ENCODE measurements at regions not wholly inside any gene's neighbourhood (a gene's known extent, or its start where the extent isn't known, plus 50 kb on each side); places are given as distances from the start of the nearest gene placed in this dataset.
A peak's percentile ranks its signal among the peaks of the same experiment; 100 is the strongest.
"Not testable (repeated sequence)": the region's sequence is repeated elsewhere in the genome, so short reads cannot be mapped to it uniquely, and the experiment has no call there.

DNA sequence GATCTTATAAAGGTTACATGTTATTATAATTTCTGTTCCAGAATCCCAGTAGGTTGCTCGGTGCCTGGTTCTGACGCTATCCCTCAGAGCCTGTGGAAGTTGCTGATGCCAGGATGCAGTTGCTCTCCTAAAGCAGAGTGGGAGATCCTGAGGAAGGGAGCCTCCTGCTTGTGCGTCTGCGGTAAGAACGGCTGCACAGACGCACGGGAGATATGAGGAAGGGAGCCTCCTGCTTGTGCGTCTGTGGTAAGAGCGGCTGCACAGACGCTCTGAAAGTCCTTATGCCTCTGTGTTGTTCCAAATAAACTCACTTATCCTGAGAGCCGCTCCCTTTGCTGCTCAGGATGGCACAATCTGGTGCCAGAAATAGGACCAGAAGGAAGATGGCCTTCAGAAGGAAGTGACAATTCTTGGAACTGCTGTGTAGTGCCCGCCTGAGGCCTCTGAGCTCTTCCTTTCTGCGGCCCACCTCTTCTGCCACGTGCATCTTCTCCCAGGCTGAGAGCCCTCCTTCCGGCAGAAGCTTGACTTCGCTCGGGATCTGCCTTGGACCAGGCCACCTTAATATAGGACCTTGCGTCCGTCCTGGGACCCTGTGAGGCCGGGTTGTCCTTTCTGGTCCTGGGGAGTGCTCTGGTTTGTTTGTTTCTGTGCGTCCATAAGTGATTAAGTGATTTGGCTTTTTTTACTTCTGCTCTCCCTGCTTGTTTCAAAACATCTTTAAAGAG lies 89.5 kb downstream of the RTP5 start:
- no peak for DNase-seq (ENCODE audit: low read depth)

GRCh38 chr2:241959751-241960269 lies 90.3 kb downstream of the RTP5 start:
- no peak for DNase-seq (ENCODE audit: low read depth)

DNA sequence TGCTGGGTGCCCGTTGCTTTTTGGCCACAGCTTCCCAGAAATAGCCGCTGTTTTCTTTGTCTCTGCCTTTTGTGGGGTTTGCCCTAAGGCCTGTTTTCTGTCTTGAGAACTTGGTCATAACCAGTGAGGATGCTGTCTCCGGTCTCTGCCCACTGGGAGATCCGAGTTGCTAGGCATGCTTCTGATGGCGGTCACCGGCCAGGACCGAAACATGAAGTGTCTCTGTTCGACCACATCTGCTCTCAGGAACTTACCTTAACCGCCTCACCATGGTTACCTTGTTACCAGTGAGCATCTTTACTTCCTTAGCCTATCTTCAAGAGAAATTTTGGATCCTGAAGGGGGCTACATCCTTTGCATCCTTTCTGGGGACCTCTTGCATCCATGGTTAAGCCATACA lies 91.9 kb downstream of the RTP5 start:
- DNase-seq (ENCODE audit: low read depth) = no peak

GRCh38 chr2:241964133-241964532 lies 94.6 kb downstream of the RTP5 start:
- DNase-seq (ENCODE audit: low read depth) = no peak

DNA sequence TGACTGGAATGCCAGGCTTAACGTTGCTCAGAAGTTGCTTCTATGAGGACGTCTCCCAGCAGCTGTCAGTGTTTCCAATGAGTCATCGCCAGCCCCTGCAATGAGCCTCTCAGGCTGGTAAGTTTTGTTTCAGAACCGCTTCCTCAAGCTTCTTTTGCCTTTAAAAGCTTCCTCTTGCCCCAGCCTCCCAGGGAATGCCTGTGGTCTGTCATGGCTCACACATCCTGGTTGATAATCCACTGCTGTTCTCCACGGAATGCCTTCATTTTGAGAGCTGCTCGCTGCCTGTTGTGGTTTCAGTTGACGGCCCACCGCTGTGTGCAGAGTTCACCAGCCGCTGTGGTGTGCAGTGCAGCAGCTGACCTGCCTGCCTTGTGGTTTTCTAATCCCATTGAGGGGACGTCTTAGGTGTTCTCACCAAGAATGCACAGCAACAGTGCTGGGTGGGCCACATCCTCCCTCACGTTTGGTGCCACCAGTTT lies 96.4 kb downstream of the RTP5 start:
- peak; percentile 89 for DNase-seq (ENCODE audit: low read depth)

- DNase-seq (ENCODE audit: low read depth) = no peak
These were observed 97.3 kb downstream of the RTP5 start for GRCh38 chr2:241966647-241967466.

DNA sequence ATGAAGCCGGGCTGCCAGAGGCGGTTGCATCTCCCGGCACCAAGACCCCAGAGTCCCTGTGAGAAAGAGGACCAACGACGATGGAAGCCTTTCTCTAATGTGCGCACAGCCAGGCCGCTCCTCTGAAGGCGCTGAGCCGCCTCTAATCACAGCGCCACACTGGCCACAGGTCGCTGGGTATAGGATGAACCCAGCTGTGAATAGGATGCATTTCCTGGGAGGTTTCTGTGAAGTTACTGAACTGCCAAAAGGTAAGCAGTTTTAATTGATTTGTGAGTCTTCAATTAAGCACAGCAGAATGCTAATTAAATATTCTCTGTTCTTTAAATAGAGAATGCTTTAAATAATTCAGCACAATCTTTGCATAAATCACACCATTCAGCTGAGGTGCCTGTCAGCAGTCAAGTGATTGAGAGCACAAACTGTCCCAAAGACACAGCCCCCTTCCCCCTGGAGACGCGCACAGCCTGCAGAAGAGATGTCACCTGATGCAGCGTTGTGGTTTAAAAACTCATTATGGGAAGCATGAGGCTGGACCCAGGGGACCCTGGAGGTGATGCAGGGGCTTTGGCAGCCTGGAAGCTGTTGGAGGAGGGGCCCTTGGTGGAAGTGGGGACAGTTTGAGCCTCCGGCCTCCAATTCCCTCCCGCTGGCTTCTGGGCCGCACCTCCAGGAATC lies 98.1 kb downstream of the RTP5 start:
- no peak for DNase-seq (ENCODE audit: low read depth)

- no peak for DNase-seq (ENCODE audit: low read depth)
These were observed 98.9 kb downstream of the RTP5 start for GRCh38 chr2:241968417-241968816.

DNA sequence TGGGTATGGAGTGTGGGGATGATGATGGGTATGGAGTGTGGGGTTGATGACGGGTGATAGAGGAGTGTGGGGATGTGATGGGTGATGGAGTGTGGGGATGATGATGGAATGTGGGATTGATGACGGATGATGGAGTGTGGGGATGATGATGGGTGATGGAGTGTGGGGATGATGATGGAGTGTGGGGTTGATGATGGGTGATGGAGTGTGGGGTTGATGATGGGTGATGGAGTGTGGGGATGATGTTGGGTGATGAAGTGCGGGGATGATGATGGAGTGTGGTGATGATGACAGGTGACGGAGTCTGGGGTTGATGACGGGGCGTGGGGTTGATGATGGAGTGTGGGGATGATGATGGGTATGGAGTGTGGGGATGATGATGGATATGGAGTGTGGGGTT lies 99.7 kb downstream of the RTP5 start:
- not testable (repeated sequence) for DNase-seq (ENCODE audit: low read depth)

DNA sequence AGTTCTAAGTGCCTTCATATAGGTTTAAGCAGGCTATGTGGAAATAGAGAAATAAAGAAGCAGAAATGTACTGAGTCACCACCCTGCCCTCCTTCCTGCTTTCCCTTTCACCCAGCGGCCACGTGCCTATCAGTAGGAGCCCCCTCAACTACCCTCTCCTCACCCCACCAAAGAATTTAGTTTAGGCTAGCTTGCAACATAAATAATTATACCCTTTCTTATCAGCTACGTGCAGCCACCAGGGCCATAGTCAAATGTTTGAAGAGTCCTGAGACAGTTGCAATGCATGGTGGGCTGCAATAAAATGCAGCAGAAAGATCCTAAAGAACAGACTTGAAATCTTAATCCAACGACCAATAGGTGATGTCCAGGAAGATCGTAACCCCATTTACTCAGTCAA lies 101.2 kb downstream of the RTP5 start:
- DNase-seq (ENCODE audit: low read depth) = no peak

DNA sequence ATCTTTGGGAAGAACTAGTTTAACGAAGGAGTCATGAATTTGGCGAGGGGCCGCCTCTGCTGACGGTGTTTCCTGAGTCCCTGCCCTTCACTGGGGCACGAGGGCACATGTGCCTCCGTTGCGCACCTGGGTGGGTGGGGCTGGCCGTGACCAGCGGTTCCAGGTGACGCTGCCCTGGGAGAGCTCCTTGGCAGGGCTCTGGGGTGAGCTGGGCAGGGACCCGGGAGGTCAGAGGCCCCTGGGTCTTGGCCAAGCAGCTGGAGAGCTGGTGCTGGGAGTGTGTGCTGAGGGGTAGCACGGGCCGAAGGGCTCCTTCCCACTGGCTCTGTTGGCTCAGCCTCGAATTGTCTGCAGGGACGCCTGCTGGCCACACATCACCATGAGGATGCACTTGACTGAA lies 104.6 kb downstream of the RTP5 start:
- no peak for DNase-seq (ENCODE audit: low read depth)

- DNase-seq (ENCODE audit: low read depth) = no peak
These were observed 105.5 kb downstream of the RTP5 start for GRCh38 chr2:241974851-241975592.

- no peak for DNase-seq (ENCODE audit: low read depth)
These were observed 106.2 kb downstream of the RTP5 start for GRCh38 chr2:241975593-241976284.

DNA sequence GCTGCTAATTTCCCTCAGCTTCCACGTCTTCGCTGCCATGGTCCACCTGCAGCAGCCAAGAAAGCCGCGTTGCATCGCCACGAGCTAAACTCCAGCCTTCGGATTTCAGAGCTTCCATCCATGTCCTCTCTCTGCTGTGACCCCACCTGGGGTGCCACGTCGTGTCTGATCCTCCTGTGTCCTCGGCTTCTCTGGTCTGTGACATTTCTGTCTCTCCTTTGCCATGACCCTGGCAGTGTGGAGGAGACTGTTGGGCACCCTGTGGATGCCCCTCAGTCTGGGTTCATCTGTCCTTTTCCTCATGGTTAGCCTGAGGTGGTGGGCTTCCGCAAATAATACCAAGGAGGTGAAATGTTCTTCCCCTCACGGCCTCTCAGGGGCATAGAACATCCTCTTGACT lies 106.8 kb downstream of the RTP5 start:
- no peak for DNase-seq (ENCODE audit: low read depth)

DNA sequence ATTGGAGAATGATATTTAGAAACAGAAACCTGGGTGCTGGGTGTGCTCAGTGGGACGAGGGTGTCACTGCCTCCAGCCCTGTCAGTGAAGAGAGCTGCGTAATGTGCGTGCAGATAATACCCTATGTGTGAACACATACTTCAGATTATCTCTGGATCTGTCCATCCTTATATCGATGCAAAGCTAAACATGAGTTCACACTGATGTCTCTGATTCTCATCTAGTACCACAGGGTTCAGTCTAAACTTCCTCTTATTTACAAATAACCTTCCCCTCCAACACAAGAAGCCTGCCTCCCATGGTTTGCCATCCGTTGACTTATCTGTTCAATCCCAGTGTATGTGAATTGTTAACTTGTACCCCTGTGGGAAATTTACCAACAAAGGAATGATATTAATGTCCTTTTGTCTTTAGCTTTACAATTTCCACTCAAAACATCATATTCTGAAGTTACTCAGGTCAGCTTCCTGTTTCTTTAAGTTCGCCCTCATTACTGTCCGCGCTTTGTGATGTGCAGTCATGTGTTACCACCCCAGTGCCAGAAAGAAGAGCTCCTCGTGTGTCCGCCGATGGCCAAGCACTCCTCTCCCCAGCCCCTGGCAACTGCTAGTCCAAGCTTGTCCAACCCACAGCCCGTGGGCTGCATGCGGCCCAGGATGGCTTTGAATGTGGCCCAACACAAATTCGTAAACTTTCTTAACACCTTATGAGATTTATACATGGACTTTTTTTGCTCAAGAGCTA lies 108.2 kb downstream of the RTP5 start:
- DNase-seq (ENCODE audit: low read depth) = no peak

DNA sequence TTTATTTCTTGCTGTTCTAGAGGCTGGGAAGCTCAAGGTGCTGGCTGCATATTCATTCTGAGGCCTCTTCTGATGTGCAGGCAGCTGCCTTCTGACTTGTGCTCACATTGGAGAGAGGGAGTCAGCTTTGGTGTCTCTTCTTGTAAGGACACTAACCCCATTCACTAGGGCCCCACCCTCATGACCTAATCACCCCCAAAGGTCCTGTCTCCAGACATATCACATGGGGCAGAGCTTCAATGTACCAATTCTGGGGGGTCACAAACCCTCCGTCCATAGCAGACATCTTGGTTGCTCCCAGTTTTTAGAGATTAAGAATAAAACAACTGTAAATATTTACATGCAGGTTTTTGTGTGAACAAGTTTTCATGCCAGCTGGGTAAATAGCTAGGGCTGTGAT lies 109.1 kb downstream of the RTP5 start:
- DNase-seq (ENCODE audit: low read depth) = no peak

DNA sequence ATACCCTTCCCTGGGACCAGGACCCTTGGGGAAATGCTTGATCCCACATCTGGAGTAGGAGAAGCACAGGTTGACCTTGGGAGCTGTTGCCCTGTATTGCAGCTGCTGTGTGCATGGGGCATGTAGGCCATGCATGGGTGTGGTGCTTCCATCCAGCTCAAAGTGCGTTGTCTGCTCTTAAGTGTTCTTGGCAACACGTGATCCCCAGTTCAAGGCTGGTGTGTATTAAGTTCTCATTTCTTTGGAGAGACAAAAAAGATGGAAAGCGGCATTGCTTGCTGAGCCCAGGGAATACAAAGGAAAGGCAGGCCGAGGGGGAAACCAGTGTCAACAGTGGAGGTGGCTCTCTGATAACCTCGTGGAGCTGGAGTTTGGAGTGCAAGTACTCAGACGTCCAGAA lies 110.7 kb downstream of the RTP5 start:
- no peak for DNase-seq (ENCODE audit: low read depth)

DNA sequence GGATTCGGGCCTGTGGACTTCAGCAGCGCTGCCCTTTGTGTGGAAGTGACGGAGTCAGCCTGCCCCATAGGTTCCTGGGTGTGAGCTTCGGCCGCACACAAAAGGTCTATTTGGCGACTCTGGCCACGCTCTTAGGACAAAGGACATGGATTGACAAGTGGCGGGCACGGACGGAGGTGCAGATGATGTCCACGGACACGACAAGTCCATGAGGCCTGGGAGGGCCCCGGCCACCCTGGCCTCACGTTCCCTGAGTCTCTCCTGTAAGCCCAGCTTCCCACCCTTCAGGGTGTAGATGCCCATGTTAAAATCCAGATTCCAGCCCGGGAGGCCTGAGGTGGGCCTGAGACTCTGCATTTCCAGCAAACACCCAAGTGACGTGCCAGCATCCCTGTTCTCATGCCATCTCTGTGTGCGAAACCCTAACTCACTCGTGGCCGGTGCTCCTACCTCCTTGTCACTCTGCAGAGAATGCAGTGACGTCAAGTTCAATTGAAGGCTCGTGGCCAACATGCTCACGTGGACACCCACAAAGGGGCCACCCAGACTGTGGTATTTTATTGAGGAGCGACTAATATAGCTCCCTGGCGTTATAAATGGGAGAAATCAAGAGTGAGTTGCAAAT lies 111.7 kb downstream of the RTP5 start:
- no peak for DNase-seq (ENCODE audit: low read depth)

- no peak for DNase-seq (ENCODE audit: low read depth)
These were observed 113.4 kb downstream of the RTP5 start for GRCh38 chr2:241982706-241983570.
